ENCODE measurements at regions not wholly inside any gene's neighbourhood (a gene's known extent, or its start where the extent isn't known, plus 50 kb on each side); places are given as distances from the start of the nearest gene placed in this dataset.

DNA sequence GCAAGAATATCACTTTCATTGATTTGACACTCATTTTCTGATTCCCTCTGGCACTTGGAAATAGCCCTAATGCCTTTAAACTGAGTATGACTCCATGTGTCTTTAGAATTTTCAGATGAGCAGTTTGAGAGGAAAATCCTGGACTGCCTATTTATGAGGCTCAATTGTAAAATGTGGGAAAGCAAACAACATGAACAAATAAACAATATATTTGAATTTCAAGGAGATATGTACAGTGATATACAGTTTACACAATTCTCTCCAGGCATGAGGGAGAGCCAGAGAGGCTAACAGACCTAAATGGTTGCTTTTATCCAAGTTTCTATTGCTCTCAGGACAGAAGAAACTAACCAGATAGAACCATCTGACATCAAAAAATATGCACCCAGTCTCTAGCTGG lies 748.2 kb upstream of the NRSN1 start:
- DNase-seq, result no peak

DNA sequence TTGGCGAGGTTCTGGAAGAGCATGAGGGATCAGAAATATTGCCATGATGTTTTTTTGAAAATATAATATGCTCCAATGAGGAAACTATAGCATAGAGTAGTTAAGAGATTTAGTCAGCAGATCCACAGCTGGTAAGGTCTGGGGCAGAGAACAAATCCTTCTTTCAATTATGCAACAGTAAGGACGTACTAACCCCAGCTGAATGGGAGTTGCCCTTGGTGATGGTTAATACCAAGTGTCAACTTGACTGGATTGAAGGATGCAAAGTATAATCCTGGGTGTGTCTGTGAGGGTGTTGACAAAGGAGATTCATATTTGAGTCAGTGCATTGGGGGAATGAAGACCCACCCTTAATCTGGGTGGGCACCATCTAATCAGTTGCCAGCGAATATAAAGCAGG lies 745.5 kb upstream of the NRSN1 start:
- DNase-seq, result no peak

DNA sequence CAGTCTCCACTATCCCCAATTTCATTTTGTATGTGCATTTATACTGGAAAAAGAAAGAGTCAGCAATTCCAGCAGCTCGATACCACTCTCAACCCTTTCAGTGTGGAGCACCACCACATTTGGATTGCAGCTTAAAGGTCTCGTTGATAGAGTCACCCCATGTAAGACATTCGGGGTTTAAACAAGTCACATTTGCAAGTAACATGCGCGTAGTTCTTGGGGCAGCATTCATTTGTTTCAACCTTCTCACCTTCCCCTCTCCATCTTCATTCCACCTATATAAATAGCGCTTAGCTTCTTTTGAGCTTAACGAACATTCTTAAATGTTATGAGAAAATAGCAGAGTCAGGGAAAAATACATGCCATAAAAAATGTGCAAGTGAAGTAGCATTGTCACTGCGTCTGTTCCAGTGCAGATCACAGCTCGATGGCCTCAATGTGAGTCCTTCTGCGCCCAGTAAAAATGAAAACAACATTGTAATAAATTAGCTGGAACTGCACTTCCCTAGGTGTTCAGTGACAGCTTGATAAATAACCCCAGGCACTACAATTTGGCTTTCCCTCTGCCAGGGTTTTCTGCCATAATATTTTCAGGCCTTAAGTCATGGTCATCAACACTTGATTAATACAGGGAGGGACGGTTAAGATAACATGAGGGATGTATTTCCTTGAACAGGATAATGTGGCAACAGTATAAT lies 737.8 kb upstream of the NRSN1 start:
- DNase-seq, result no peak

DNA sequence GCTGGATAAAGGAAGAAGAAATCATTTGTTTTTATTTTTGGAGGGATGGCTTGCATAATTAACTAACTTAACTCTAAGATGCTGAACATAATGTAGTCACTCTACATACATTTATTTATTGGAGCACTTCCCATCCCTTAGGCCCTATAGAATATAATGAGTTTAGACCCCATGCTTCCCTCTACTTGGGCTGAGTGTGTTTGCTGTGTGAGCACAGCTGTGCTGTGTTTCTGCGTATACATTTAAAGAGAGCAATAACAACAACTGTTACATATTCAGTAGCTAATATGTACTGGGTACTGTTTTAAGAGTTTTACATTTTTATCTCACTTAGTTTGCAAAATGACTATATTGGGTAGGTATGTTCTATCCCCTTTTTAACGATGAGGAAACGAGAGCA lies 736.6 kb upstream of the NRSN1 start:
- DNase-seq, result no peak

DNA sequence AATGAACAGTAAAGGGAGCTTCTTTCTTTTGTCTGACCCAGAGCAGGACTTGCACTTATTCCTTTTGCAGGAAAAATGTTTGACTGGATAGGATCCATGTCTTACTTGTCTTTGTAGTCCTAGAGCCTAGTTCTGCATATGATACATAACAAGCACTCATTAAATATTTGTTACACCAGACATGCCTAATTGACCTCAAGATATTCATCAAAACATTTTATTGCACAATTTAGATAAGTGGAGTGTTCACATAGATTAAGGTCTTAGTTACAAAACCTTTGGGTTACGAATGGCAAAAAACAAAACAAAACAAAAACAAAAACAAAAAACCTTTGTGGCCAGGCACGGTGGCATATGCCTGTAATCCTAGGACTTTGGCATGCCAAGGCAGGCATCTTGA lies 735.8 kb upstream of the NRSN1 start:
- DNase-seq, result no peak

DNA sequence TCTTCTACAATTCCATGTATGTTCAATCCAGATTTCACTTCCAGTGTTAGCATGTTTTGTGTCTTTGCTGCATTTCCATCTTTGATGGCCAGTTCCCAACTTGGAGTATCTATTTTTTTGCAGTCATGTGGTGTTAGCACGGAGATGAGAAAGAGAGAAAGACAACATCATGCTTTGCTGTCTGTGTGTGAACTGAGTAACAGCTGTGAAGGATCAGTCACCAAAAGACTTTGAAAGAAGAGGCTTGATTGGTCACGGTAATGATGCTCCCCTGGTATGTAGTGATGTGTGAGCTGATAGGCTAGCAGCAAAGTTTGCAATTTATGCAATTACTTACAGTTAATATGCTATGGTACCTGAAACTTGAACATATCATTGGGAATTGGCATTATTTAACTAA lies 731.3 kb upstream of the NRSN1 start:
- peak in 1 of 14 donors; percentile 1 for DNase-seq

DNA sequence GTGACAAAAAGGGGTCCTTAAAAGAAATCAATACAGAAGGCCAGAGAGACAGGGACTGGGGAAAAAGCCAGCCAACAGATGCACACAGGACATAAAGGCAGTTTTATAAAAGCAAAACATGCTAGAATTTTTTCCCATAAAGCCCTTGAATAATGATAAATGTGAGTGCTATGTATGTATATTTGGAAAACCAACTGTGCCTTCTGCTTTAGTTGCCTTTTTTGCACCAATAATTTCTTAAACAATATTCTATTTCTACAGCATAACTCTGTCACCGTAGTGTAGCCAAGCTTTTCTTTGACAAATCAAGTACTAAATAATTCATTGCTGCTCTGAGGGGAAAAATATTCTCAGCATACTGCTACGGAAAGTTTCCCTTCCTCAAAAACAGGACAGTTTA lies 730.6 kb upstream of the NRSN1 start:
- no peak for DNase-seq

DNA sequence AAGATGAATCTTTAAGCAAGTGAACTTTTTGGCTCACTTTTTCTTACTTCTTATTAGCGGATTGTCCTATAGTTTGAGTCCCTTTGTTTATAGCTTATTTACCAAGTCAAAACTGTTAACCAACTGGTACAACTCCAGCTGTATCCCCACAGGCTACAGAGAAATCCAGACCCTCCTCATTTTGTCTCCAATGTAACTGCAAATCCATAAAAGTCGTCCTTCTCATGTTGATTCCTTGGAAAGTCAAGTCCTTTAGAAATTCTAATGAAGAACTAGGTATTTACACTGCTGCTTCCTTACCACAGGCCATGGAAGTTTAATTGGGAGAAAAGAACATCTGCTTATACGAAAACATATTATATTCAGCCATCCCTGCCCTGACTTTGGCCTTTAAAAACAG lies 729.1 kb upstream of the NRSN1 start:
- no peak for DNase-seq

DNA sequence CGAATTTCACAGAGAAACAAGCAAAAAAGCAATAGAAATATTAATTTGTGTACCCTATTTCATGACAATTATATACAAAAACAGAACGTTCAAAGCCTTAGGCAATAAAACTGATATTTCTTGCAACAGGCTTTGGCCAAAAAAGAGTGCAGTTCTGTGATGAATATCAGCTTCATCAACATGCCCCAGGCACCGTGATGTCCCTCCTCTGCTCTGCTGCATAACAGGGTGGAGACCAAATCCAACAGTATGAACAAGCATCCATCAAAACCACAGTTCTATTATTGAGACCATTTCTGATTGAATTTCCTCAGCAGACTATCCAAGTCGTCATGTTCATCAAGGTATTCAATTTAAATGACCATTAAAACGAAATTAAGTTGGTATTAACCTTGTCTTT lies 722.6 kb upstream of the NRSN1 start:
- DNase-seq, result no peak

DNA sequence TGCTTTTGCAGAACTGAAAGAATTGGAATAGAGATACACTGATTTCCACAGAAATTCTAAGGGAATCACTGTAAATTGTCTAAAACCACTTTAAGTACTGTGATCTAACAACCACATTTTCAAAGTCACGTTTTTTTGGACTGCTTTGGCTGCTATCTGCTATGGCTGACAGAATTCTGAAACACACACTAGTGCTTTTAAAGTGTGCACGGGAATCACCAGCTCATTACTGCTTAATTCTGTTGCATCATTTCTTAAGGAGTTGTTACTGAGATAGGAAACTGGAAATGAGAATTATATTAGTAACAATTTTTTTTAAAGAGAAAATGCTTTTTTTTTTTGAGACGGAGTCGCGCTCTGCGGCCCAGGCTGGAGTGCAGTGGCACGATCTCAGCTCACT lies 716.5 kb upstream of the NRSN1 start:
- no peak for DNase-seq

DNA sequence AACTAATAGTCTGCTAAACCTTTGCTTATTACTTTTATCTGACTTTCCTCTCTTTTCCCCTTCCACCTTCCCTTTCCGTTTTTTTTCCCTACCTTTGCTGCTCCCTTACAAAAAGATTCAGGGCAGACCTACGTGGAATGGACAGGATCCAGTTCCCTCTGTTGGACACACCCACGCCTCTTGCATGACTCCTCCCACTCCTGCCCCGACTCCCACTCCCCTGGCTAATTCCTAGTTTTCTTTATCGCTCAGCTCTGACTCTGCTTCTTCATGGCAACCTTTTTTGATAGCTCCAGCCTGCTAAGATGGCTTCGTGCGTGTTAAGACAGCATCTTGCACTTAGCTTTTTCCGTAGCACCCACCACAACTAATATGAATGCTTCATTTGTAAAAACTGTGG lies 715.6 kb upstream of the NRSN1 start:
- DNase-seq, result no peak

DNA sequence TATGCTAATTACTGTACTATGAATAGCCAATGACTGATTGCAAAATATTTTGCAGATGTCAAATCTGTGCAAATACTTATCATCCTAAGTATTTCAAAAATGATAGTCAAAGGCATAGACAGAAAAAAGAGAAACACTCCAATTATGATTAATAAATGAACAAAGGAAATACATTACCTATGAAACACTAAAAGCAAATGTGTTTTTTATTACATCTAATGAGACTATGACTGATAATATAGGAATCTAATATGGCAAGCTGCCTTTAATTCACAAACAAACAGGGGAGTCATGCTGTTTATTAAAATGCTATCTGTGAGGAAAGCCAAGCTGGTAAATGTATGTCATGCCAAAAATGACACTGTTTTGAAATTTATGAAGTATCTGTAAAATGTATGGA lies 713.2 kb upstream of the NRSN1 start:
- DNase-seq, result no peak

DNA sequence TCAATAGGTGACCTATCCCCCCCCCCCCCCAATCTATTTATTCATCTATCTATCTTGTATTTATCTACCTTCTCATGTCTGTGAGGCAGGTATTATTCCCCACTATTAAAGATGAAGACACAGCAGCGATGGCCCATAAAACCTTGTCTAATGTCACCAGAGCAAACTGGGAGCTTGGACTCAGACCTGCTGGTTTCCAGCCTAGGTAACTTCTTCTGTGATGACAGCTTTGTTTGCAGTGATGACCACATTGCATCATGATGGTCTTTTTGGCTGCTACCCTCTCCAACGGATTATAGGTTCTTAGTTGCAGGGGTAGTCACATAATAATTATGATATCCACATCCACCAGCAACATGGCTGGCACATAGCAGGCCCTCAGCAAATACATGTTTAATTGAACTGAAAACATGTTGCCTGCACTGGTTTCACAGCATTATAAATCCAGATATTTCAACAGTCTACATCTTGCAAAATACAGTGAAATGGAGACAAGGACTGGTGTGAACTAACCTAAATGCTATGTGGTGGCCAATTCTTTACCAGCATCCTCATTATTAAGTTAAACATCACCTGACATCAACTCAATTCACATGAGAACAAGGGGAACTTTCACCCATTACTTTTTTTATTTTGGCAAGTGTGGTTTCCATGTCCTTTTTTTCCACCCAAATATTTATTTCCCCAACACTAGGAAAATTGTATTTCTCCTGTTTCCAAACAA lies 712.5 kb upstream of the NRSN1 start:
- DNase-seq, result no peak

DNA sequence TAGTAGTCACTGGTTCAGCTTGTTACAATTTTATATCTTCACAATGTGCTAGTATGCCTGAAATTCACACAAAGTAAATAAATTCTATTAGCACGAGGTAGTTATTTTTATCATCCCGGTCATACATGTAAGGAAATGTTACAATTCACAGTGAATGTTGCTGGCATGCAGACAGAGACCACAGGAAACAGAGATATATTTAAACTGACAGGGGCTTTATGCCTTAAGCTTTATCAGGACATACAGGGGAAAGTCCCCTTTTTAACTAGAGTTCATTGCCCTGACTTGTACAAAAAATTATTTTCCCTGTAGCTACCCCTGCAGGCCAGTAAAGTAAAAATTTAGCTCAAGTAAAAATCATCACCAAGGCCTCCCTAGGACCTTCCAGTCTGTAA lies 712.0 kb upstream of the NRSN1 start:
- DNase-seq, result peak in 1 of 14 donors; percentile 1

DNA sequence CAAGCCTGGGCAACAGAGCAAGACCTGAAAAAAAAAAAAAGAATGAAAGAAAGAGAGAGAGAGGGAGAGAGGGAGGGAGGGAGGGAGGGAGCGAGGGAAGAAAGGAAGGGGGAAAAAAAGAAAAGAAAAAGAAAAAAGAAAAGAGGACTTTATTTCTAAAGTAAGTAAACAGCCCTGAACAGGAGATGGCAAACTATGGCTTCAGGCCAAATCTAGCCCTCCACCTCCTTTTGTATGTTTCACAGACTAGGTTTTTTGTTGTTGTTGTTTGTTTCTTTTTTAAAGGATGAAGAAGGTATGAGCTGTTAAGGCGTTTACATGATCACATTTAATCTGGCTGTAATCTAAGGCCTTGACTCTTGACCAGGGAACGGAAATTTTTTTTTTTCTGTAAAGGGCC lies 711.1 kb upstream of the NRSN1 start:
- no peak for DNase-seq

DNA sequence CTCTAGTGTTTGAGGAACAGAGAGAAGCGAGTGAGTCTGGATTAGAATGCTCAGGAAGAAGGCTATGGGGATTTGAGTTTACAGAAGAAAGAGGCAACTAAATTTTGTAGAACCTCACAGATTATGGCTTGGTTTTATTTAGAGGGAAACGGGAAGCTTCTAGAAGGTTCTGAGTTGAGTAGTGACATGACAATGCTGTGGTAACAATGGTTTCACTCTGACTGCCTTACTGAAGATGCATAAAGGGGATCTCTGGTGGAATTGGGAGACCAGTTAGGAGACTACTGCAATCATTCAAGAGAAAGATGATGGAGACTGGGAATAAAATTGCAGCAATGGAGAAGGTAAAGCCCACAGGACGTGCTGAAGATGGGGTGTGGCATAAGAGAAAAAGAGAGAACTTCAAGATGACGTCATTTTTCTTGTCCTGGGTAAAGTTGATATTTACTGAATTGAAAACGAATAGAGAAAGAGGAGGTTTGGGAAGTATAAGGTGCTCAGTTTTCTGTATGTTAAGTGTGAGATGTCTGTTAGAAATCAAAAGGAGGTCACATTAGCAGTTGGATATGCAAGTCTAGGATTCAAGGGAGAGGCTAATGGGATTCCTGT lies 710.1 kb upstream of the NRSN1 start:
- no peak for DNase-seq

DNA sequence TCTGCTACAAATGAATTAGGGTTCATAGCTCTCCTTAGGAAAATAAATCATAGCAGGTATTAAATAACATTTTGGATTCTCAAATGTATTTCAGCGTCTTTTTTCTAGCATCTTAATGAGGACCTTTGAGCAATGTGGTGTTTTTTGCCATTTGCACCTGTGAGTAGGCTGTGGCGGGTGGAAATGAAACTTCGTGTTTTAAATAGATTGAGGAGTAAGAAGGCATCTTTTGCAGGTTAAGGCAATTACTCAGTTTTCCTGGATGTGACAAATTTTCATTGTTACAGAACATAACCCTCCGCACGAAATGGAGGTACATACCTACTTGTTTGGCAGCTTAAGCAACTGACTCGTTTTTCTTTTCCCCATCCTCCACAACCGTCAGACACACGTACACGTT lies 708.9 kb upstream of the NRSN1 start:
- no peak for DNase-seq

DNA sequence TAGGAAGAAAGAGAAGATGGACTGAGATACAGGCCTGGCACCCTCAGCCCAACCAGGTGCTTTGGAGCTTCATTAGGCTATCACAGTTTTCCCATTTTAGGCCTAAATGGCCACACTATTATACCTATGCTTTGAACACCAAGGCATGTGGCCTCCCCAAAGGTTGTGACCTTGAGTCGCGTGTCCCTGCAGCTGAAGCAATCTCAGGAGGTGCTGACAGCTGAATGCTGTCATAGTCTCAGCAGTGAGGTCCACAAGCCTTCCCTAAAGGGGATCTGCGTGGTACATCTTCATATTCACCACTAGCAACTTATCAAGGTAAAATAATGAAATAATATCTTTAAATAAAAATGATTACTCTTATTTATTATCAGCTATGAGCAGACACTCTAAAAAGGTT lies 707.9 kb upstream of the NRSN1 start:
- no peak for DNase-seq

DNA sequence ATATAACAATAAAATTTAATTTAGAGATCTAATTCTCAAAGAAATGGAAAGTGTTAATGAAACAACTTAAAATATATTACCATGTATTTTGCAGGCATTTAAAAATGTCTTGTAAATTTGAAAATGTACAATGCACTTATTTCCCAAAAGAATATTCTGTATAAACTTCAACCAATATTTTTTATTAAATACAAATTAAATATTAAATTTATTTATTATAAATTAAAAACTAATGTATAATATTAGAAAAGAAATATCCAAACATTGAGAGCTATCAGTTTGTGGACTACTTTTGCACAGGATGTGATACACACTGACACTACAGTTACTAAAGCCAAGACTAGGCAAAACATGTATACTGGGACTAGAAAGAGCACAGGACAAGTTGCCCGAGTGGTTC lies 707.0 kb upstream of the NRSN1 start:
- no peak for DNase-seq

DNA sequence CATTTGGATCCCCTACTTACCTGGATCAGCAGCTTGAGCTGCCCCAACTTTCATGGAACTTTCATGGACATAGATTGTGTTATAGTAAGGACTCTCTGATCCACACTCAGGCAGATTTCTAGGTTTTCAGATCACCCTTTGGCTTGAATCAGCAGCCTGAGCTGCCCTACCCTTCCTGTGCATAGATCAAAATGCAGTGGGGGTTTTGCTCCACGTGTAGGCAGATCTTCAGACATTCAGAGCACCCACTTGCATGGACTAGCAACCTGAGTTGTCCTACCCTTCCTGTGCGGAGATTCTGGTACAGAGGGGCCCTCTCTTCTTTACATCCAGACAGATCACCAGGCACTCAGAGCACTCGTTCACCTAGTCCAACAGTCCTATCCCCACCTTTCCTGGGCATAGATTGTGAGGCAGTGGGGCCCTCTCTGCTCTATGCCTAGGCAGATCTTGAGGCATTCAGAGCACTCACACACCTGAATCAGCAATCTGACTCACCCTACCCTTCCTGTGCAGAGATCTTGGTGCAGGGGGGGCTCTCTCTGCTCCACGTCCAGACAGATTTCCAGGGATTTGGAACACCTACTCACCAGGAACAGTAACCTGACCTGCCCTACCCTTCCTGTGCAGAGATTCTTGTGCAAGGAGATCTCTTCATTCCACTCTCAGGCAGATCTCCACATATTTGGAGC lies 705.2 kb upstream of the NRSN1 start:
- no peak for DNase-seq

DNA sequence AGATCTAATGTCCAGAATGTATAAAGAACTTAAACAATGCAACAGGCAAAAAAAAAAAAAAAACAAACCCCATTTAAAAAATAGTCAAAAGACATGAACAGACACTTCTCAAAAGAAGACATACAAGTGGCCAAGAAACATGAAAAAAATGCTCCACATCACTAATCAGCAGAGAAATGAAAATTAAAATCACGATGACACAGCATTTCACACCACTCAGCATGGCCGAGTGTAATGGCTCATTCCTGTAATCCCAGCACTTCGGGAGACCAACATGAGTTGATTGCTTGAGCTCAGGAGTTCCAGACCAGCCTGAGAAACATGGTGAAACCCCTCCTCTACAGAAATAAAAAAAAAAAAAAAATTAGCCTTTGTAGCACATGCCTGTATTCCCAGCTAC lies 701.4 kb upstream of the NRSN1 start:
- no peak for DNase-seq

DNA sequence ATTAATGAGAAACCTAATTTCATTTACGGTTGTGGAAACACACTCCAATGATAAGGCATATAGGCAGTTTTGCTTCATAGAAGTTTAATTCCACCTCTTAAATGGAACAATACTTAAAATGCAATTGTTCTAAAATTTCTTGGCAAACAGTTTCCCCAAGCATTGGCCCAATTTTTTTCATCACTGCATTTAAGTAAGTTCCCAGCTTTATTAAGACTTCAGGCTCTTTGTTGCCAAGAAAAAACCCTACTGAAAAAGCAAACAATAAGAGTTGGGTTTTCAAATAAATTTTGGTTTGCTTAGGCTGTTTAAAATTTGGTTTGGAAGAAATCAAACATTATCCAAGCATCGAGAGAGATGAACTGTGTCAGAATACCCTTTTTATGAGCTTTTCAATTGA lies 690.9 kb upstream of the NRSN1 start:
- DNase-seq, result no peak

DNA sequence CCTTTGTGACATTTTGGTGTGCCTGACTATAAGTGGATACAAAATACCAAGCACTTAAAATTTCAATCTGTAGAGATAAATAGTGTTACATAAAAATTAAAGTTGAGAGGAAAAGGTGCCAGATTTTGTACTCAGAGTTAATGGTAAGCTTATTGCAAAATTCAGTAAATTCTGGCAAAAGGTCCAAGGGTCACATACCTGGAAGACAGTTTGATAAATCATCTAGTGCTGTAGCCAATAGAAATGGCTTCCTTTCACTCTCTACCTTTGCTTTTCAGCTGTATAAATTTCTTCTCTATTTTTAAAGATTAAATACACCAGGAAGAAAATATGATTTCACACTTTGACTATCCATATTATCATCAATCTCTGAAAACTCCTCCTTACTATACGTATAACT lies 690.2 kb upstream of the NRSN1 start:
- DNase-seq, result no peak

Measured in C1 segment of cervical spinal cord (tissue), 14 donors.